ENCODE measurements at regions not wholly inside any gene's neighbourhood (a gene's known extent, or its start where the extent isn't known, plus 50 kb on each side); places are given as distances from the start of the nearest gene placed in this dataset.
A peak's percentile ranks its signal among the peaks of the same experiment; 100 is the strongest.

DNA sequence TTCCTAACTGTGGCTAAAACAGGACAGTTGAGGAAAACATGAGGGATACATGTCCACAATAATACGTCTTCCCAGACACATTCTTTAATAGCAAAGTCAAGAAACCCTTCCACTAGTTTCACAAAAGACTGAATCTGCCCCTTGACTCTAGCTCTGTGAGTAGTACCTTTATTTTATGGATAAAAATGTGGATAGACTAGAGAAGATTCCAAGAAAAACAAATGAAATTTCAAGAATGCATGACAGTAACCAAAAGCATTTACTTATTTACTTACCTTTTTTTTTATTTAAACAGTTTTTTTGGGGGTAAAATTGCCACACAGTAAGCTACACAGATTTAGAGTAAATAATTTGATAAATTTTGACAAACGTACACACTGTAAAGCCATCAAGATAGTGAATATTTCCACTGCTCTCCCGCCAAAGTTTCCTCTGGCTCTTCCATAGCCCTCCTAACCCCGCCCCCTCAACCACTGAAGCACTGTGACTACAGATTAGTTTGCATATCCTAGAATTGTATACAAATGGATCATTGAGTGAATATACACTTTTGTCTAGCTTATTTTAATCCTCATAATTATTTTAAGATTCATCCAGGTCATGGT is 420.4 kb upstream of the ZMIZ1 start:
- Histone ChIP-seq H3K9me3 (ENCODE audit: control insufficient read depth in 1 of 2, low read length in 2 of 2) (no peaks in the 10 kb centered on the region), H3K4me3 (ENCODE audit: low read depth in 1 of 2, low read length in 2 of 2) (no peak overlapping the region), H3K36me3 (ENCODE audit: control insufficient read depth in 1 of 2, insufficient read depth in 2 of 2, low read length in 2 of 2) (no peaks in the 10 kb centered on the region)

DNA sequence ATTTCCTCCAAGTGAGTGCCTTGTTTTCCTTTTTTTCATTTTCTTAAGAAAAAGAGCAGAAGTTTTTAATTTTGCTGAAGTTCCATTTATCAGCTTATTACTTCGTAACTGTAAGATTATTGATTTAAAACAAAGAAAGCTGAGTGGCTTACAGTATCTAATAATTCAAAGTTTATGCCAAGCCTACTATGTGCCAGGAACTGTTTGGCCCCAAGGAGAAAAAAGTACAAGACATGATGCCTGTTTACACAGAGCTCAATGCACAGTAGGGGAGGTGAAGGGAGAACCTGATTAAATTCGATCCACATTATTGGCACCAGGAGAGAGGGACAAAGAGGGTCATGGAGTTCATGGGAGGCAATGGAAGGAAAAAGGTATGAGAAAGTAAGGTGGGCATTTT is 419.3 kb upstream of the ZMIZ1 start:
- Histone ChIP-seq H3K4me3 (ENCODE audit: low read depth in 1 of 2, low read length in 2 of 2) (no peak overlapping the region), H3K9me3 (ENCODE audit: control insufficient read depth in 1 of 2, low read length in 2 of 2) (no peaks in the 10 kb centered on the region), H3K27ac (ENCODE audit: low read depth, low read length) (no peak overlapping the region), H3K4me1 (ENCODE audit: control insufficient read depth in 1 of 2, insufficient read depth in 2 of 2, low read length in 2 of 2) (no peaks in the 10 kb centered on the region), H3K36me3 (ENCODE audit: control insufficient read depth in 1 of 2, insufficient read depth in 2 of 2, low read length in 2 of 2) (no peaks in the 10 kb centered on the region), H3K27me3 (ENCODE audit: control insufficient read depth in 1 of 2, insufficient read depth in 2 of 2, low read length in 2 of 2) (peaks cover 0 to 3% of the 10 kb centered on the region in 2 donors), H3K9ac (ENCODE audit: low read depth in 1 of 2, low read length in 2 of 2) (no peak overlapping the region)

More for the DNA sequence above, 420.4 kb upstream of the ZMIZ1 start:
- no peaks in the 10 kb centered on the region for H3K27me3 ChIP-seq (ENCODE audit: control insufficient read depth in 1 of 2, insufficient read depth in 2 of 2, low read length in 2 of 2)
- no peak overlapping the region for H3K9ac ChIP-seq (ENCODE audit: low read depth in 1 of 2, low read length in 2 of 2)
- H3K4me1 ChIP-seq (ENCODE audit: control insufficient read depth in 1 of 2, insufficient read depth in 2 of 2, low read length in 2 of 2), result no peaks in the 10 kb centered on the region
- H3K27ac ChIP-seq (ENCODE audit: low read depth, low read length), result no peak overlapping the region

DNA sequence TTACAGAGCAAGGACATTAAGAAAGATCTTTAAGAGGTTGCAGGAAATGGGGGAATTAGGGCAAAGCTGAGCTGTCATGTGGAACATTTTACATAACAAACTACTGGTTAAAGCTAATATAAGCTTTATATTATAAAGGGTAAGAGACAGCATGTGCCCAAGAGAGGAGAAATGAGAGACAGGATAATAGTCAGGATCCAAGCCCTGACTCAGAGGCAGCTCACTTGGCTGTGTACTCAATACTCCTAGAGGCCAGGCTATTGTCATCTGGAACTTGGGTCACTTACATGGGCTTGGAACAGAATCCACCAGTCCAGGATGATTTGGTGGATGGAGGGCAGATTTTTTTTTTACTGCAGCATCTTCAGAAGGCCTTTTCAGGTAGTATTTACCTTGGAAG is 418.6 kb upstream of the ZMIZ1 start:
- H3K36me3 ChIP-seq (ENCODE audit: control insufficient read depth in 1 of 2, insufficient read depth in 2 of 2, low read length in 2 of 2), result no peaks in the 10 kb centered on the region
- H3K27me3 ChIP-seq (ENCODE audit: control insufficient read depth in 1 of 2, insufficient read depth in 2 of 2, low read length in 2 of 2), result peaks cover 0 to 3% of the 10 kb centered on the region in 2 donors
- H3K9me3 ChIP-seq (ENCODE audit: control insufficient read depth in 1 of 2, low read length in 2 of 2), result no peaks in the 10 kb centered on the region
- no peak overlapping the region for H3K4me3 ChIP-seq (ENCODE audit: low read depth in 1 of 2, low read length in 2 of 2)
- H3K9ac ChIP-seq (ENCODE audit: low read depth in 1 of 2, low read length in 2 of 2), result no peak overlapping the region
- H3K4me1 ChIP-seq (ENCODE audit: control insufficient read depth in 1 of 2, insufficient read depth in 2 of 2, low read length in 2 of 2), result no peaks in the 10 kb centered on the region
- no peak overlapping the region for H3K27ac ChIP-seq (ENCODE audit: low read depth, low read length)

DNA sequence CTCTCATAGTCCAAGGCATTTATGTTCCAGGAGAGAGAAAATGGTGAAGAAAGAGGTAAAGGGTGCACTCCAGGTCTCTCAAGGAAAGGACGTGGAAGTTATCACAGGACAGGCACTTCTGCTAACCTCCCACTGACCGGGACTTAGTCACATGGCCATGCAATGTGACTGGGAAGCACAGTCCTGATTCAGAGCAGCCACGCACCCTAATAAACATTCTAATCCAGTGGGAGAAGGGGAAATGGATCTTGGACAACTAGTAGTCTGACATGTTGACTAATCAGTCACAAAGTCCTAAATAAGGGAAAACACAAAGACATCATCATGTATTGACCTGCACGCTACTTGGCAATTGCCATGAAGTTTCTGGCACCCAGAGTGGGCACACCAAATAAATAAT is 417.5 kb upstream of the ZMIZ1 start:
- H3K27me3 ChIP-seq (ENCODE audit: control insufficient read depth in 1 of 2, insufficient read depth in 2 of 2, low read length in 2 of 2), result peaks cover 0 to 3% of the 10 kb centered on the region in 2 donors
- no peak overlapping the region for H3K4me3 ChIP-seq (ENCODE audit: low read depth in 1 of 2, low read length in 2 of 2)
- H3K36me3 ChIP-seq (ENCODE audit: control insufficient read depth in 1 of 2, insufficient read depth in 2 of 2, low read length in 2 of 2), result no peaks in the 10 kb centered on the region
- H3K9me3 ChIP-seq (ENCODE audit: control insufficient read depth in 1 of 2, low read length in 2 of 2), result no peaks in the 10 kb centered on the region
- H3K27ac ChIP-seq (ENCODE audit: low read depth, low read length), result no peak overlapping the region
- H3K4me1 ChIP-seq (ENCODE audit: control insufficient read depth in 1 of 2, insufficient read depth in 2 of 2, low read length in 2 of 2), result peaks cover under 1 to 1% of the 10 kb centered on the region in 2 donors
- H3K9ac ChIP-seq (ENCODE audit: low read depth in 1 of 2, low read length in 2 of 2), result no peak overlapping the region

DNA sequence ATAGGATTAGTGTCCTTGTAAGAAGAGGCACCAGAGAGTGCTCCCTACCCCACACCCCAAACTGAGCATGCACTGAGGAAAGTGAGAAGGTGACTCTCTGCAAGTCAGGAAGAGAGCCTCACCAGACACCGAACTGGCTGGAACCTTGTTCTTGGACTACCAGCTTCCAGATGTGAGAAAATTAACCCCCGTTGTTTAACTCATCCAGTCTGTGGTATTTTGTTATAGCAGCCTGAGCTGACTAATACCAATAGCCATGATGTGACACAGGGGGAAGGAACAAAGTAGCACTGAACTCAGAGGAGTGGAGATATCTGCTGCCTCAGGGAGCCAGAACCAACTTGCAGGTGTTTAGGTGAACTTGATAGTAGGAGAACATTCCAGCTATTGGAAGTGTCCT is 415.2 kb upstream of the ZMIZ1 start:
- H3K36me3 ChIP-seq (ENCODE audit: control insufficient read depth in 1 of 2, insufficient read depth in 2 of 2, low read length in 2 of 2), result no peaks in the 10 kb centered on the region
- H3K27ac ChIP-seq (ENCODE audit: low read depth, low read length), result no peak overlapping the region
- H3K4me1 ChIP-seq (ENCODE audit: control insufficient read depth in 1 of 2, insufficient read depth in 2 of 2, low read length in 2 of 2), result peaks cover 6 to 11% of the 10 kb centered on the region in 2 donors
- peaks cover 0 to 3% of the 10 kb centered on the region in 2 donors for H3K27me3 ChIP-seq (ENCODE audit: control insufficient read depth in 1 of 2, insufficient read depth in 2 of 2, low read length in 2 of 2)
- H3K4me3 ChIP-seq (ENCODE audit: low read depth in 1 of 2, low read length in 2 of 2), result no peak overlapping the region
- H3K9me3 ChIP-seq (ENCODE audit: control insufficient read depth in 1 of 2, low read length in 2 of 2), result no peaks in the 10 kb centered on the region
- no peak overlapping the region for H3K9ac ChIP-seq (ENCODE audit: low read depth in 1 of 2, low read length in 2 of 2)

DNA sequence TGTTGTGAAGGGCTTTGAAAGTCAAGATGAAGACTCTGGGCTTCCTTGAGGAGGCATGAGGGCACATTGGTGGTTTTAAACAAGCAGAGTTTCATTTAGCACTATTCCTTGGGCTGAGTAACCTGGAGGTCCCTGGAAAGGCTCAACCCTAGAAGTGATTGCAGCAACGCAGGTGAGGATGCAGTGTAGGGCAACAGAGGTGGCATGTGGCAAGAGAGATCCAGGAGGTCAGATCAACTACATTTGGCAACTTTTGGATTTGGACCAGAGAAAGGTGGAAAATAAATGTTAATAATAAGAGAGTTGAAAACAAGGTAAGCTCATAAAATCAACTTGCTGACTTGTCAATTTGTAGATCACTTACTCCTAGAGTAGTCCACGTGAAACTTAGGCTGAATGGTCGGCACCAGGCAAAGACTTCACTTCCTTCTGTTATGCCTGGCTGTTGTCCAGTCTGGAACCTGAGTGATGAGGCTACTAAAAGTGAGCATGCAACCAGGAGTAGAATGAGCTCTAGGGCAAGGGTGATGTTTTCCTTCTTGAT is 414.6 kb upstream of the ZMIZ1 start:
- no peak overlapping the region for H3K27ac ChIP-seq (ENCODE audit: low read depth, low read length)
- H3K4me3 ChIP-seq (ENCODE audit: low read depth in 1 of 2, low read length in 2 of 2), result no peak overlapping the region
- no peak overlapping the region for H3K9ac ChIP-seq (ENCODE audit: low read depth in 1 of 2, low read length in 2 of 2)
- peaks cover 6 to 11% of the 10 kb centered on the region in 2 donors for H3K4me1 ChIP-seq (ENCODE audit: control insufficient read depth in 1 of 2, insufficient read depth in 2 of 2, low read length in 2 of 2)
- peaks cover 0 to 3% of the 10 kb centered on the region in 2 donors for H3K27me3 ChIP-seq (ENCODE audit: control insufficient read depth in 1 of 2, insufficient read depth in 2 of 2, low read length in 2 of 2)
- H3K9me3 ChIP-seq (ENCODE audit: control insufficient read depth in 1 of 2, low read length in 2 of 2), result no peaks in the 10 kb centered on the region
- no peaks in the 10 kb centered on the region for H3K36me3 ChIP-seq (ENCODE audit: control insufficient read depth in 1 of 2, insufficient read depth in 2 of 2, low read length in 2 of 2)

DNA sequence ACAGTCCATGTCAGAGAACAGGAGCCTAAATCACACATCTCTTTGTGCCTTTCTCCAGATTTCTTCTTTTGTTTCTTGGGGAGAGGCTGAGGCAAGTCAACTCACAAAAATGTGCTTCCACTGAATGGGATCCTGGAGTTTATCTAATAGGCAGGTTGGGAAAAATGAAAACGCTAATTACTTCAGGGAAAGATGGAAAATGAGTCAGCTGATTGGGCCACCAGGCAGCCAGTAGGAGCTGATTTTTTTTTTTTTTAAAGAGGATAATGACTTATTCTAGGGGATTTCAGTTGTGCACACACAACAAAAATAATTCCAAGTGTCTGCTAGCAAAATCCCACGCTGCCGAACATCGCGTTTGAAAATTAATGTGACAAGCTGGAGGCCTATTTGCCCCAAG is 412.8 kb upstream of the ZMIZ1 start:
- Histone ChIP-seq H3K36me3 (ENCODE audit: control insufficient read depth in 1 of 2, insufficient read depth in 2 of 2, low read length in 2 of 2) (no peaks in the 10 kb centered on the region), H3K4me3 (ENCODE audit: low read depth in 1 of 2, low read length in 2 of 2) (no peak overlapping the region), H3K4me1 (ENCODE audit: control insufficient read depth in 1 of 2, insufficient read depth in 2 of 2, low read length in 2 of 2) (peaks cover 6 to 11% of the 10 kb centered on the region in 2 donors), H3K9ac (ENCODE audit: low read depth in 1 of 2, low read length in 2 of 2) (no peak overlapping the region), H3K27ac (ENCODE audit: low read depth, low read length) (no peak overlapping the region), H3K9me3 (ENCODE audit: control insufficient read depth in 1 of 2, low read length in 2 of 2) (no peaks in the 10 kb centered on the region), H3K27me3 (ENCODE audit: control insufficient read depth in 1 of 2, insufficient read depth in 2 of 2, low read length in 2 of 2) (peaks cover 0 to 3% of the 10 kb centered on the region in 2 donors)

DNA sequence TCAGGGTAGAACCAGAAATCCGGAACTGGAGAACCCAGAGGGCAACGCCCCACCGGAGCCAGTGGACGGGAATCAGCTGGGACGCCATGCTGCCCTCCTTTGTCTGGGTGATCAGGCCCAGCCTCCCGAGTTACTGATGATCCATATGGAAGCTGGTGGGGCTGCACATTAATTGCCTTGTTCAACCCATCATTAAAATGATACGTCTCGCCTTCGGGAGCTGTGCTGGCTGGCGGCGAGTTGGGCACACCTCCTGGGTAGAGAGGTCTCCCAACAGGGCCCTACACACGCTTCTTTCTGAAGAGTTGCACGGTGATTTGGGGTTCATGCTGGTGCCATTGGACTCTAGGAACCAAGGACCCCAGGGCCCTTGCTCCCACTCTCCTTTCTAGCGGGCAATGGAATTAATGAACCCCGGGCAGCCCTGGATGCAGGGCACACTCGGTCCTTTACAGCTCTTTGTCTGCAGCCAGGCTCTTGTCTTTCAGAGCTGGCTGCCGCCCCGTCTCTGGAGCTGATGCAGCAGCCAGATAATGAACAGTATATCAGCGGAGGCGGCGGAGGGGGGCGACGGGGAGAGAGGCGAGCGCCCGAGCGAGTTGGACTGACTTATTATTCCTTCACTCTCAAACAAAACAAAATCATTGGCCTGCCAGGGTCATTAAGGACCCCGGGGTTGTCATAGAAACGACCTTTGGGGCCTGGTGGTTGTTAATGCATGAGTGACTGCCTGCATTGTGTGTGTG is 412.2 kb upstream of the ZMIZ1 start:
- Histone ChIP-seq H3K4me1 (ENCODE audit: control insufficient read depth in 1 of 2, insufficient read depth in 2 of 2, low read length in 2 of 2) (peaks cover 6 to 11% of the 10 kb centered on the region in 2 donors), H3K27me3 (ENCODE audit: control insufficient read depth in 1 of 2, insufficient read depth in 2 of 2, low read length in 2 of 2) (peaks cover 0 to 3% of the 10 kb centered on the region in 2 donors), H3K9me3 (ENCODE audit: control insufficient read depth in 1 of 2, low read length in 2 of 2) (no peaks in the 10 kb centered on the region), H3K9ac (ENCODE audit: low read depth in 1 of 2, low read length in 2 of 2) (no peak overlapping the region), H3K4me3 (ENCODE audit: low read depth in 1 of 2, low read length in 2 of 2) (peak overlapping the region in 1 of 2 donors; percentile 23), H3K36me3 (ENCODE audit: control insufficient read depth in 1 of 2, insufficient read depth in 2 of 2, low read length in 2 of 2) (no peaks in the 10 kb centered on the region), H3K27ac (ENCODE audit: low read depth, low read length) (no peak overlapping the region)

DNA sequence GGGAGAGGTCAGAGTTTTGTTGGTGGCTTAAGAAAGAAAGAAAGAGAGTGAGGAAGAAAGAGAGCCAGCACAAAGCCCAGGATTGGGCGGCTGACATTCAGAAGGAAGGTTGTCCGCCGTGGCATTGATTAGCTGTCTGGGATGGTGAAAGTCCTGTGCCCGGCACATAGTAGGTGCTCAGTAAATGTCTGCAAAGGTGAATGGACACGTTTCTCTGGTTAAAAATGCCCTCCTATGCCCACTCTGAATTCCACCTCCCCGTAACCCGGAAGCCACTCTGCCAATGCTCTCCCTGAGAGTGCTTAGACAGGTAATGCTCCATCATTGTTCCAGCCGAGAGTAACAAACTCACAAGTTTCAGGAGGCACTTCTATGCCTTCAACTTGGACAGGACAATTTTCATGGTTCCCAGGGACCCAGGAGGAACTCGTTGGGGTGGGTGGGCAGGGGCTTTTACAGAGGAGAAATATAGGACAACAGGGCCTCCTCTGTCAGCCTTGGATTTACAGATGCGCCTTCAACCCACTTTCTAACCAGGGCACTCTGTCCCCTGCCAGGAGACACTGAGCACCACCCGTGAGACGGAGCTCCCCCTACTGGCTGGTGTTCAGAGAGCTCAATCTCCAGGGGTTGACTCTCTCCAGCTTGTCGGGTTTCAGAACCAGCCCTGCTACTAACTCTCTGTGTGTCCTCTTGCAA is 411.5 kb upstream of the ZMIZ1 start:
- no peaks in the 10 kb centered on the region for H3K9me3 ChIP-seq (ENCODE audit: control insufficient read depth in 1 of 2, low read length in 2 of 2)
- H3K9ac ChIP-seq (ENCODE audit: low read depth in 1 of 2, low read length in 2 of 2), result no peak overlapping the region
- H3K27ac ChIP-seq (ENCODE audit: low read depth, low read length), result no peak overlapping the region
- H3K36me3 ChIP-seq (ENCODE audit: control insufficient read depth in 1 of 2, insufficient read depth in 2 of 2, low read length in 2 of 2), result no peaks in the 10 kb centered on the region
- H3K4me1 ChIP-seq (ENCODE audit: control insufficient read depth in 1 of 2, insufficient read depth in 2 of 2, low read length in 2 of 2), result peaks cover 6 to 11% of the 10 kb centered on the region in 2 donors
- H3K27me3 ChIP-seq (ENCODE audit: control insufficient read depth in 1 of 2, insufficient read depth in 2 of 2, low read length in 2 of 2), result peaks cover 0 to 3% of the 10 kb centered on the region in 2 donors
- H3K4me3 ChIP-seq (ENCODE audit: low read depth in 1 of 2, low read length in 2 of 2), result peak overlapping the region in 1 of 2 donors; percentile 23

DNA sequence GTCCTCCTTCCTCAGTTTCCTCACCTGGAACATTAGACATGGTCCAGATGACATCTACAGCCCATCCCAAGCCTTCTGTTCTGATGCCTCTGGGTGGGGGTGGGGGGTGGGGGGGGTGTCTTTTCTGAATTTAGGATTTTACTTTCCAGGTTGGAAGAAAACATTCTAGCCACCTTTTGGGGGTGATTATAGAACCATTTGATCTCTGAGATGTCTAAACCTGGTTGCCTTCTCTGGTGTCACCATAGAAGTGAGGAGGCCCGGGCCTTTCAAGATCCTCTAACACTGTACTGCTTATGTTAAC is 411.0 kb upstream of the ZMIZ1 start:
- H3K4me1 ChIP-seq (ENCODE audit: control insufficient read depth in 1 of 2, insufficient read depth in 2 of 2, low read length in 2 of 2), result peaks cover 6 to 11% of the 10 kb centered on the region in 2 donors
- H3K4me3 ChIP-seq (ENCODE audit: low read depth in 1 of 2, low read length in 2 of 2), result no peak overlapping the region
- no peaks in the 10 kb centered on the region for H3K9me3 ChIP-seq (ENCODE audit: control insufficient read depth in 1 of 2, low read length in 2 of 2)
- peaks cover 0 to 3% of the 10 kb centered on the region in 2 donors for H3K27me3 ChIP-seq (ENCODE audit: control insufficient read depth in 1 of 2, insufficient read depth in 2 of 2, low read length in 2 of 2)
- no peaks in the 10 kb centered on the region for H3K36me3 ChIP-seq (ENCODE audit: control insufficient read depth in 1 of 2, insufficient read depth in 2 of 2, low read length in 2 of 2)
- H3K9ac ChIP-seq (ENCODE audit: low read depth in 1 of 2, low read length in 2 of 2), result no peak overlapping the region
- no peak overlapping the region for H3K27ac ChIP-seq (ENCODE audit: low read depth, low read length)
